Smooth muscle cell (in vitro differentiated cells): ENCODE measurements at regions not wholly inside any gene's neighbourhood (a gene's known extent, or its start where the extent isn't known, plus 50 kb on each side); places are given as distances from the start of the nearest gene placed in this dataset.

Source experiments
- DNase-seq: peaks from one replicate; lab custom pipeline; 2025; ENCODE audit not compliant: unreplicated experiment; lab: John Stamatoyannopoulos, UW
- H2AFZ ChIP-seq: fragments of 200-600 bp; sonication (generic); 2 replicates; pipeline ENCODE4 v1.6.0; 2016; ENCODE audit warnings: antibody characterized with exemption, low read depth, mild to moderate bottlenecking
- H3F3A ChIP-seq: fragments of 200-600 bp; sonication (generic); 2 replicates; pipeline ENCODE4 v1.6.0; 2017; ENCODE audit warnings: antibody characterized with exemption, low read depth
- H3K27ac ChIP-seq: fragments of 200-600 bp; sonication (generic); 2 replicates; pipeline ENCODE4 v1.5.1; 2016; ENCODE audit warnings: low read depth, mild to moderate bottlenecking
- H3K27me3 ChIP-seq: fragments of 200-600 bp; sonication (generic); 2 replicates; pipeline ENCODE4 v1.6.1; 2016; ENCODE audit warnings: low read depth, mild to moderate bottlenecking
- H3K36me3 ChIP-seq: fragments of 200-600 bp; sonication (generic); 2 replicates; pipeline ENCODE4 v1.5.1; 2016; ENCODE audit warnings: low read depth
- H3K4me1 ChIP-seq: fragments of 200-600 bp; sonication (generic); 2 replicates; pipeline ENCODE4 v1.5.1; 2016; ENCODE audit warnings: low read depth
- H3K4me2 ChIP-seq: fragments of 200-600 bp; sonication (generic); 2 replicates; pipeline ENCODE4 v1.6.0; 2016; ENCODE audit warnings: mild to moderate bottlenecking
- H3K4me3 ChIP-seq: fragments of 200-600 bp; sonication (generic); 2 replicates; pipeline ENCODE4 v1.5.1; 2016; ENCODE audit warnings: mild to moderate bottlenecking
- H3K79me2 ChIP-seq: fragments of 200-600 bp; sonication (generic); 2 replicates; pipeline ENCODE4 v1.6.0; 2016; ENCODE audit warnings: low read depth, mild to moderate bottlenecking
- H3K9ac ChIP-seq: fragments of 200-600 bp; sonication (generic); 2 replicates; pipeline ENCODE4 v1.6.0; 2016; ENCODE audit warnings: low read depth
- H3K9me3 ChIP-seq: fragments of 200-600 bp; sonication (generic); replicated peaks from 2 replicates; pipeline ENCODE4 v1.5.1; 2016; ENCODE audit warnings: low read depth
- H4K20me1 ChIP-seq: fragments of 200-600 bp; sonication (generic); 2 replicates; pipeline ENCODE4 v1.6.0; 2016; ENCODE audit warnings: low read depth
- WGBS: methylation state at CpG from one replicate; pipeline ENCODE4 v1.1.7; 2016; ENCODE audit warnings: low lambda C conversion rate; 5-methylcytosine and 5-hydroxymethylcytosine counted together
- TF ChIP-seq, protein P1 (sequence below): fragments of 200-600 bp; sonication (generic); IDR thresholded peaks from 2 replicates; pipeline ENCODE4 v1.5.1; 2017; ENCODE audit warnings: borderline replicate concordance, mild to moderate bottlenecking, antibody characterized with exemption; ENCODE audit not compliant: insufficient read depth, poor library complexity, severe bottlenecking

DNA sequence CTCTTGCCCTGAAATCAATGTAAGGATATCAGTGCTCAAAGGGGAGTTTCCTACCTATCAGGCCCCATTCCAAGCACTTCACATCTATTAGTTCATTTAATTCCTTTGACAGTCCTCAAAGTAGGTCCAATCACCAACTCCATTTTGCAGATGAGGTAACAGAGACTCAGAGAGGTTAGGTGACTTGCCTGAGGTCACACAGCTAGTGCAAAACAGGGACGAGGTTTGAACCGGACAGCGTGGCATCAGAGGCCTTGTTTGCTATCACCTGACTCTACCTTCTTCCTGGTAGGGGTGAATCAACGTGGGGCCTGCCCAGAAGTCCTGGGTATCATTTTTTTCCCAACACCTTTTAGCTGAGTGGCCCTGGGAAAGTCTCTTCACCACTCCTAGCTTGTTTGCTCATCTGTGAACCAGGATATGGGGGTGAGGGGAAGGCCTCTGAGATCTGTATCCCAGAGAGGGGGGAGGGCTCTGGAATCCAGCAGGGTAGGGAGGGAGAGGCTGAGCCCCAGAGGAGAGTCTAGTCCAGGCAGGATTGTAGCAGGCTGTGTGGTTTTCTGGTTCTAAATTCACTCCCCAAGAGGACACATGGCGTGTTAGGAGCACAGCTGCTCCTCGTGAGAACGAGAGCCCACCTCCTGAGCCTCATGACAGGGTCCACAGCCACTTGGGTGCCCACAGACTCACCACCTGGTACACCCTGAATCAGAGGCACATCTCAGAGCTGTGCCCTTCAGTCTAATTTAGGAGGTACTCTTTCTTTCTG, 174.7 kb downstream of the MN1 start:
- Histone ChIP-seq H3K4me2 (no peak overlapping the region), H3K27ac (no peak overlapping the region), H3K36me3 (no peaks in the 10 kb centered on the region), H2AFZ (no peak overlapping the region), H3K27me3 (no peaks in the 10 kb centered on the region), H3K79me2 (no peaks in the 10 kb centered on the region), H3K4me1 (peaks cover 8% of the 10 kb centered on the region), H3K9ac (no peak overlapping the region), H3K9me3 (no peaks in the 10 kb centered on the region), H4K20me1 (no peaks in the 10 kb centered on the region), H3K4me3 (no peak overlapping the region), H3F3A (no peaks in the 10 kb centered on the region)
- 81% methylated on average over 7 of the region's 7 CpGs for WGBS
- TF ChIP-seq, protein P1, sequence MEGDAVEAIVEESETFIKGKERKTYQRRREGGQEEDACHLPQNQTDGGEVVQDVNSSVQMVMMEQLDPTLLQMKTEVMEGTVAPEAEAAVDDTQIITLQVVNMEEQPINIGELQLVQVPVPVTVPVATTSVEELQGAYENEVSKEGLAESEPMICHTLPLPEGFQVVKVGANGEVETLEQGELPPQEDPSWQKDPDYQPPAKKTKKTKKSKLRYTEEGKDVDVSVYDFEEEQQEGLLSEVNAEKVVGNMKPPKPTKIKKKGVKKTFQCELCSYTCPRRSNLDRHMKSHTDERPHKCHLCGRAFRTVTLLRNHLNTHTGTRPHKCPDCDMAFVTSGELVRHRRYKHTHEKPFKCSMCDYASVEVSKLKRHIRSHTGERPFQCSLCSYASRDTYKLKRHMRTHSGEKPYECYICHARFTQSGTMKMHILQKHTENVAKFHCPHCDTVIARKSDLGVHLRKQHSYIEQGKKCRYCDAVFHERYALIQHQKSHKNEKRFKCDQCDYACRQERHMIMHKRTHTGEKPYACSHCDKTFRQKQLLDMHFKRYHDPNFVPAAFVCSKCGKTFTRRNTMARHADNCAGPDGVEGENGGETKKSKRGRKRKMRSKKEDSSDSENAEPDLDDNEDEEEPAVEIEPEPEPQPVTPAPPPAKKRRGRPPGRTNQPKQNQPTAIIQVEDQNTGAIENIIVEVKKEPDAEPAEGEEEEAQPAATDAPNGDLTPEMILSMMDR: no peak
- no peak for DNase-seq

DNA sequence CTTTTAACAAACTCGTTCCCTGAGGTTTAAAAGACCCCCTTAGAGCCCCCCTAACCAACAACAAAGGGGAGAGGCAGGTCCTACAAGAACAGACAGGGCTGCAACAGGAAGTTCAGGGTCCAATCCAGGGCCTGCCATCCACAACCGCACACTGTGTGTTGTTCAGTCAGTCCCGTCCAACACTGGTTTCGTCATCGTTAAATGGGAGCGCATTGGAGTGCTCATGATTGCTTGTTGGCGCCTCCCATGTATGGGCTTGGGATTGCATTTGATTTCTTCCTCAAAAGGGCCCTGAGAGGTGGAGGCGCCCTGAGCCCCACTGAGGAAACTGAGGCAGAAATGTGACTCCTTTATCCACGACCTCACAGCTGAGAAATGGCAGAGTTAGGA, 174.1 kb downstream of the MN1 start:
- Histone ChIP-seq H3K4me3 (no peak overlapping the region), H3K9me3 (no peaks in the 10 kb centered on the region), H3K9ac (no peak overlapping the region), H3K4me2 (no peak overlapping the region), H2AFZ (no peak overlapping the region), H3K79me2 (no peaks in the 10 kb centered on the region), H3K4me1 (peaks cover 8% of the 10 kb centered on the region), H3F3A (no peaks in the 10 kb centered on the region), H3K36me3 (no peaks in the 10 kb centered on the region), H3K27ac (no peak overlapping the region), H3K27me3 (no peaks in the 10 kb centered on the region), H4K20me1 (no peaks in the 10 kb centered on the region)
- TF ChIP-seq, protein P1: no peak
- no peak for DNase-seq
- 86% methylated on average over 9 of the region's 9 CpGs for WGBS

DNA sequence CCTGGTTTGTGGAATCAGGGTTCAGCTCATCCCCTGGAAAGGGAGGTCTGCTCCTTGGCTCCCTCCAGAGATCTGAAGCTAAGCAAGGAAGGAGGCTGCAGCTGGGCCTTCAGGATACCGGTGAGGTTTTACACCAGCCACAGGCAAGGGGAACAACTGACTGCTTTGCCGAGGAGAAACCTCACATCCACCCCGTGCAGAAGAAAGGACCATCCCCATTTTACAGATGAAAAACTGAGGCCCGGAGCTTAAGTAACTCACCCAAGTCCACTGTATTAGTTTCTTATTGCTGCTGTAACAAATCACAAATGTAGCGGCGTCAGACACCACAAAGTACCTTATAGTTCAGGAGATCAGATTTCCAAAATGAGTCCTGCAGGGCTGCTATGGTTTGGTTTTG, 173.7 kb downstream of the MN1 start:
- Histone ChIP-seq H2AFZ (no peak overlapping the region), H3K4me1 (peaks cover 8% of the 10 kb centered on the region), H3K4me2 (no peak overlapping the region), H4K20me1 (no peaks in the 10 kb centered on the region), H3K79me2 (no peaks in the 10 kb centered on the region), H3F3A (no peaks in the 10 kb centered on the region), H3K27me3 (no peaks in the 10 kb centered on the region), H3K9ac (no peak overlapping the region), H3K9me3 (no peaks in the 10 kb centered on the region), H3K27ac (no peak overlapping the region), H3K4me3 (no peak overlapping the region), H3K36me3 (no peaks in the 10 kb centered on the region)
- TF ChIP-seq, protein P1: no peak
- 80% methylated on average over 6 of the region's 6 CpGs for WGBS
- DNase-seq: no peak

DNA sequence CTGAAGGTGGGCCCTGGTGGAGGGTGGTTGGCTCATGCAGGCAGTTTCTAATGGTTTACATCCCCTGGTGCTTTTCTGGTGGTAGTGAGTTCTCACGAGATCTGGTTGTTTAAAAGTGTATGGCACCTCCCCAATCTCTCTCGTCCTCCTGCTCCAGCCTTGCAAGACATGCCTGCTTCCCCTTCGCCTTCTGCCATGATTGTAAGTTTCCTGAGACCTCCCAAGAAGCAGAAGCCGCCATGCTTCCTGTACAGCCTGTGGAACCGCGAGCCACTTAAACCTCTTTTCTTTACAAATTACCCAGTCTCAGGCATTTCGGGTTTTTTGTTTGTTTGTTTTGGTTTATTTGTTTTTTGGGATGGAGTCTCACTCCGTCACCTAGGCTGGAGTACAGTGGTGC, 173.2 kb downstream of the MN1 start:
- no peak overlapping the region for H3K27ac ChIP-seq
- WGBS: 96% methylated on average over 8 of the region's 8 CpGs
- H3K9me3 ChIP-seq: no peaks in the 10 kb centered on the region
- H3K4me2 ChIP-seq: no peak overlapping the region
- TF ChIP-seq, protein P1: no peak
- H3K27me3 ChIP-seq: no peaks in the 10 kb centered on the region
- H3K36me3 ChIP-seq: no peaks in the 10 kb centered on the region
- H3K4me3 ChIP-seq: no peak overlapping the region
- H4K20me1 ChIP-seq: no peaks in the 10 kb centered on the region
- H3K9ac ChIP-seq: no peak overlapping the region
- H3K79me2 ChIP-seq: no peaks in the 10 kb centered on the region
- no peak overlapping the region for H2AFZ ChIP-seq
- no peaks in the 10 kb centered on the region for H3F3A ChIP-seq
- peaks cover 8% of the 10 kb centered on the region for H3K4me1 ChIP-seq
- no peak for DNase-seq
